Skeletal muscle tissue (tissue), 3 donors: ENCODE measurements at regions not wholly inside any gene's neighbourhood (a gene's known extent, or its start where the extent isn't known, plus 50 kb on each side); places are given as distances from the start of the nearest gene placed in this dataset.
"Not testable (repeated sequence)": the region's sequence is repeated elsewhere in the genome, so short reads cannot be mapped to it uniquely, and the experiment has no call there.

Experiments
- H3K27ac ChIP-seq: one replicate; pipeline ENCODE4 v1.7.0; 2013; ENCODE audit warnings: mild to moderate bottlenecking, low read depth, low read length, inconsistent platforms
- H3K27me3 ChIP-seq, 3 donors: one replicate each; pipeline ENCODE4 v1.7.0; 2013; ENCODE audit warnings: low read length in 3 of 3; ENCODE audit not compliant: control insufficient read depth in 3 of 3, insufficient read depth in 3 of 3
- H3K36me3 ChIP-seq, 3 donors: one replicate each; pipeline ENCODE4 v1.7.0; 2013; ENCODE audit warnings: low read length in 3 of 3; ENCODE audit not compliant: control insufficient read depth in 3 of 3, insufficient read depth in 3 of 3
- H3K4me1 ChIP-seq, 3 donors: one replicate each; pipeline ENCODE4 v1.7.0; 2013; ENCODE audit warnings: low read length in 3 of 3, mild to moderate bottlenecking in 3 of 3; ENCODE audit not compliant: control insufficient read depth in 3 of 3, insufficient read depth in 3 of 3
- H3K4me3 ChIP-seq, 3 donors: one replicate each; pipeline ENCODE4 v1.7.0; 2013; ENCODE audit warnings: low read length in 3 of 3
- H3K9ac ChIP-seq, 3 donors: one replicate each; pipeline ENCODE4 v1.7.0; 2013; ENCODE audit warnings: low read length in 3 of 3, mild to moderate bottlenecking in 3 of 3, moderate library complexity in 2 of 3, low read depth in 1 of 3
- H3K9me3 ChIP-seq, 3 donors: one replicate each; pipeline ENCODE4 v1.7.0; 2013; ENCODE audit warnings: low read length in 3 of 3; ENCODE audit not compliant: control insufficient read depth in 3 of 3
- donor health status: Osteomylitis.

DNA sequence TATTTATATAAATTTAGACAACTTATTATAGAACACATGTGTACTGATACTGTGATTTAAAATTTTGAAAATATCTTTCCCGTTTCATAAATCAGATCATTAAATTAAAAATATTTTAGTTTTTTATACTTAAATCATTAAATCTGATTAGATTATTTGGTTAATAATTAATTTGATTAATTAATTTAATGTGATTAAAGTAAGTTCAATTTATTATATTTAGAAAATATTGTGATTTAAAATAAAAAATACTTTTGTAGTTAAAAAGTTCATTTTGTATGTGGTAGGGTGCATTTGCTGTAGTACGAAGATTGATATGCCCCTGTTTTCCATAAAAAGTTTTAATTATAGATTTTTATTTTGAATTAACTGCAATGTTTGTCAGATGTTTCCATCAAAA lies 1323.4 kb downstream of the RAPGEF2 start:
- Histone ChIP-seq H3K4me1 (no peaks in the 10 kb centered on the region), H3K36me3 (no peaks in the 10 kb centered on the region), H3K27ac (no peak overlapping the region), H3K9me3 (no peaks in the 10 kb centered on the region), H3K27me3 (no peaks in the 10 kb centered on the region), H3K9ac (no peak overlapping the region), H3K4me3 (no peak overlapping the region)

DNA sequence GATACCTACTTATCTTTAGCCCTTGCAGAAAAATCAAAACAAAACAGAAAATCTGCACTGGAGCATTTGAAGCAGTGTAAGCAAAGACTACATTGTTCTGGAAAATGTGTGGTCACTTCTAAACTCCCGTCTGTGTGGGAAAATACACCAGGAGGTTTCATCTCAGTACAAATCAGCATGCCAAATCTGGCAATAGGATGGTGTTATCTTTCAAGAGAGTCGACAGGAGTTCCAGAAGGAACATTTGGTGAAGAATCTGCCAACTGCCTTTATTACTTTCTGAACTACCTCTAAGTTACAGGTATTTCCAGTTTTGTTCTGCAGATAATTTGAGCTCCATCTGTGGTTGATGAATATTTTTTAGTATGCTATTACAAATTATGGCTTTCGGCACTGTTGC lies 1348.0 kb downstream of the RAPGEF2 start:
- Histone ChIP-seq H3K4me3 (no peak overlapping the region), H3K27ac (no peak overlapping the region), H3K36me3 (no peaks in the 10 kb centered on the region), H3K4me1 (no peaks in the 10 kb centered on the region), H3K27me3 (no peaks in the 10 kb centered on the region), H3K9ac (no peak overlapping the region), H3K9me3 (no peaks in the 10 kb centered on the region)

DNA sequence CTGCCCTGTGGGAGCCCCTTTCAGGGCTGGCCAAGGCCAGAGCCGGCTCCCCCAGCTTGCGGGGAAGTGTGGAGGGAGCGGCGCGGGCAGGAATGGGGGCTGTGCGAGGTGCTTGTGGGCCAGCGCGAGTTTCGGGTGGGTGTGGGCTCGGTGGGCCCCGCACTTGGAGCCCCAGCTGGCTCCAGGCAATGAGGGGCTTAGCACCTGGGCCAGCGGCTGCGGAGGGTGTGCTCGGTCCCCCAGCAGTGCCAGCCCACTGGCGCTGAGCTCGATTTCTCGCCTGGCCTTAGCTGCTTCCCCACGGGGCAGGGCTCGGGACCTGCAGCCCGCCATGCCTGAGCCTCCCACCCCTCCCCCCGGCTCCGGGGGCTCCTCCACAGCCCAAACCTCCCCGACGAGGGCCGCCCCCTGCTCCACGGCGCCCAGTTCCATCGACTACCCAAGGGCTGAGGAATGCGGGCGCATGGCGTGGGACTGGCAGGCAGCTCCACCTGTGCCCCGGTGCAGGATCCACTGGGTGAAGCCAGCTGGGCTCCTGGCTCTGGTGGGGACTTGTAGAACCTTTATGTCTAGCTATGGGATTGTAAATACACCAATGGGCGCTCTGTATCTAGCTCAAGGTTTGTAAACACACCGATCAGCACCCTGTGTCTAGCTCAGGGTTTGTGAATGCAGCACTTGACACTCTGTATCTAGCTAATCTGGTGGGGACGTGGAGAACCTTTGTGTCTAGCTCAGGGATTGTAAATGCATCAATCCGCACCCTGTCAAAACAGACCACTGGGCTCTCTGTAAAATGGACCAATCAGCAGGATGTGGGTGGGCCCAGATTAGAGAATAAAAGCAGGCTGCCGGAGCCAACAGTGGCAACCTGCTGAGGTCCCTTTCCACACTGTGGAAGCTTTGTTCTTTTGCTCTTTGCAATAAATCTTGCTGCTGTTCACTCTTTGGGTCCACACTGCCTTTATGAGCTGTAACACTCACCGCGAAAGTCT lies 1379.1 kb downstream of the RAPGEF2 start:
- H3K27me3 ChIP-seq, H3K4me3 ChIP-seq, H3K36me3 ChIP-seq, H3K4me1 ChIP-seq, H3K9me3 ChIP-seq, H3K27ac ChIP-seq, H3K9ac ChIP-seq: not testable (repeated sequence)

DNA sequence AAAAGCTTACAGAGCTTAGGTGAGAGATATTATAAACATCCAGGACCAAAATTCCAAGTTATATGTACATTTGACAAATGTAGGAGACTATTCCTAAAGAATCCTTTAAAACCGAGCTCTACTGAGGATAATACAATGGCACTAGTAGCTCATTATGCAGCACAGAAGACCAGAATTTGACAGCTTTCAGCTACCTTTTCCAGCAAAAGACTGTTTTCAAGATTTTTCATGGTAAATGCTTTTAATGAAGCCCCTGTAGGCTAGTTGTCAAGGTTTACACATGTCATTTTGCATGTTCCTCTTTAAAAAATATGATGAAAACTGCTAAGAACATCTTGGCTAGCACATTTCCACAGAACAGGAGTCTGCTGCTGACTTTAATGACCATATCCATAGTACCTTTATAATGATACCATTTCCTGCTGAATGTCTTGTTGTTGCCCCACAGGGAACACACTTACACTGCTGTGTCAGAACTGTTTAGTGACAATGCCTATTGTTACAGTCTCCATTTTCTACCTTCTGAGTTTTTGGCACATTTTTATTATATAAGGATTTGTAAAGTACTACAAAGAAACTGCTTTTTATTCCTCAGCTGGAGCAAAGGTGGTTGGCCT lies 1382.3 kb downstream of the RAPGEF2 start:
- Histone ChIP-seq H3K4me3 (no peak overlapping the region), H3K36me3 (no peaks in the 10 kb centered on the region), H3K4me1 (no peaks in the 10 kb centered on the region), H3K27ac (no peak overlapping the region), H3K9me3 (no peaks in the 10 kb centered on the region), H3K9ac (no peak overlapping the region), H3K27me3 (no peaks in the 10 kb centered on the region)

DNA sequence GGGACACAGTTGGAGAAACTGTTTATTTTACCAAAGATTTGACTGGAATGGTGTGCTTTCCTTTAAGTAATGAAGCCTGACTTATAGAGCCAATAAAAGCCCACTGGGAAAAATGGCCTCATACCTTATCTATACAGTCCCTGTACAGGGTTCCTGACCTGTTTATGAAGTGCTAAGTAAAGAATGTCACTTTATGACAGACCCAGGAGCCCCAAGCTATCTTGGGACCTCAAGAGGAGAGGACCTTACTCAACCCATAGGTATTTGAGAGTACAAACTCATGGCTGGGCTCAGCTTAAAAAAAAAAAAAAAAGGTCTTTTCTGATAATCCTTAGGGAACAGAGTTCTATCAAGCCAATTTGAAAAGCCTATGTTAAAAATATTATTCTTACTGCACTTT lies 1389.3 kb downstream of the RAPGEF2 start:
- H3K4me1 ChIP-seq, result no peaks in the 10 kb centered on the region
- H3K36me3 ChIP-seq, result no peaks in the 10 kb centered on the region
- H3K27me3 ChIP-seq, result no peaks in the 10 kb centered on the region
- no peaks in the 10 kb centered on the region for H3K9me3 ChIP-seq
- no peak overlapping the region for H3K9ac ChIP-seq
- H3K27ac ChIP-seq, result no peak overlapping the region
- no peak overlapping the region for H3K4me3 ChIP-seq

DNA sequence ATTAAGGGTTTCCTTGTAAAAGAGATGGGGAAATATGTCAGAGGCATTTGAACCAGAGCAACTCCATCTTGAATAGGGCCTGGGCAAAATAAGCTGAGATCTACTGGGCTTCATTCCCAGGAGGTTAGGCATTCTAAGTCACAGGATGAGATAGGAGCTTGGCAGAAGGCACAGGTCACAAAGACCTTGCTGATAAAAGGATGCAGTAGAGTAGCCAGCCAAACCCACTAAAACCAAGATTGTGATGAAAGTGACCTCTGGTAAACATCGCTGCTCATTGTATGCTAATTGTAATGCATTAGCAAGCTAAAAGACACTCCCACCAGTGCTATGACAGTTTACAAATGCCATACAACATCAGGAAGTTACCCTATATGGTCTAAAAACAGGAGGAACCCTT lies 1390.3 kb downstream of the RAPGEF2 start:
- H3K27ac ChIP-seq, result no peak overlapping the region
- no peaks in the 10 kb centered on the region for H3K9me3 ChIP-seq
- no peak overlapping the region for H3K4me3 ChIP-seq
- no peaks in the 10 kb centered on the region for H3K36me3 ChIP-seq
- H3K4me1 ChIP-seq, result no peaks in the 10 kb centered on the region
- no peaks in the 10 kb centered on the region for H3K27me3 ChIP-seq
- H3K9ac ChIP-seq, result no peak overlapping the region

DNA sequence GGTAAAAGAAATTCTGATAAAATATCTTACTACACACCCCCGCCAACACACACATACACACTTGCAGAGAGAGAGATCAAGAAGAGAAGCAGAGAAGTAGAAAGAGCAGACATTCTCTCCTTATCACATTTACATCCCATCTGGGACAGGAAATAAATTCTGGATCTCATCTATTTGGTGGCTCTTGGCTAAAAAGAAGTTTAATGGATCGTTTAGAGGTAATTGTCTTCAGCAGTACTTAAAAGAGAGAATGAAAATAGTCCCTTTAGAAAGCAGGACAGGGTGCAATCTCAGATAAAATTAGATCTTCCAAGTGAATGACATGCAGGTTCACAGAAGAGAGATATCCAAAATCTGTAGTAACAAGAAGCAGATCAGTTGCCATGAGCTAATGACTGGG lies 1392.5 kb downstream of the RAPGEF2 start:
- Histone ChIP-seq H3K36me3 (no peaks in the 10 kb centered on the region), H3K27ac (no peak overlapping the region), H3K4me1 (no peaks in the 10 kb centered on the region), H3K9me3 (no peaks in the 10 kb centered on the region), H3K9ac (no peak overlapping the region), H3K4me3 (no peak overlapping the region), H3K27me3 (no peaks in the 10 kb centered on the region)

DNA sequence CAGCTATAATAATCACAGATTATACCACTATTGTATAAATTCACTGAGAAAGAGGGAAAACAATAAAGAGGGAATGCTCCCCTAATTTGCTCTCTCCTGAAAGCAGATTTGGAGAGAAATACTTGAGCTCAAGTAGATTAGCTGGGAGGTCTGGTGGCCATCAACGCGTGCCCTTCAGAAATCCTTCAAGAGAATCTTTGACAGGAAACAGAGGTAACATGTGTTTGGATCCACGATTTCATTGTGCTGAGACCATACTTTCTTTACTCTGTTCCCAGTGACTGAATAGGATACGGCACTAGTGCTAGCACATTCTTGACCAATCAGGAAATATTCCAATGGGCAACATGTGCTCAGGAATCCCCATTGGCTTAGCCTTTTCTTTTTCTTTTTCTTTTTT lies 1395.3 kb downstream of the RAPGEF2 start:
- no peaks in the 10 kb centered on the region for H3K4me1 ChIP-seq
- no peak overlapping the region for H3K4me3 ChIP-seq
- H3K27ac ChIP-seq, result no peak overlapping the region
- H3K9ac ChIP-seq, result no peak overlapping the region
- H3K9me3 ChIP-seq, result no peaks in the 10 kb centered on the region
- no peaks in the 10 kb centered on the region for H3K36me3 ChIP-seq
- H3K27me3 ChIP-seq, result no peaks in the 10 kb centered on the region

DNA sequence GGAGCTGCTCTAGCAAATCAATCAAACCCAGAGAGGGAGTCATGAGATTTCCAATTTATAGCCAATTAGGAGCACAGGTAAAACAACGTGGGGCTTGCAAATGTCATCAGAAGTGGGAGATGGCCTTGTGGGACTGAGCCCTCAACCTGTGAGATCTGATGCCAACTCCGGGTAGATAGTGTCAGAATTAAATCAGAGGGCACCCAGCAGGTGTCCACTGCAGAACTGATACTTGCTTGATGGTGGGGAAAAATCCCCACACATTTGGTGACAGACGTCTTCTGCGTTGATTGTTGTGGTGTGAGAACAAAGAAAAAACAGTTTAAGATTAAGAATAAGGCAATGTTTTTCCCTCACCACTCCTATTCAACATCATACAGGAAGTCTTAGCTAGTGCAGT lies 1402.8 kb downstream of the RAPGEF2 start:
- no peak overlapping the region for H3K9ac ChIP-seq
- H3K9me3 ChIP-seq, result no peaks in the 10 kb centered on the region
- no peaks in the 10 kb centered on the region for H3K4me1 ChIP-seq
- no peak overlapping the region for H3K4me3 ChIP-seq
- no peaks in the 10 kb centered on the region for H3K36me3 ChIP-seq
- H3K27ac ChIP-seq, result no peak overlapping the region
- no peaks in the 10 kb centered on the region for H3K27me3 ChIP-seq

DNA sequence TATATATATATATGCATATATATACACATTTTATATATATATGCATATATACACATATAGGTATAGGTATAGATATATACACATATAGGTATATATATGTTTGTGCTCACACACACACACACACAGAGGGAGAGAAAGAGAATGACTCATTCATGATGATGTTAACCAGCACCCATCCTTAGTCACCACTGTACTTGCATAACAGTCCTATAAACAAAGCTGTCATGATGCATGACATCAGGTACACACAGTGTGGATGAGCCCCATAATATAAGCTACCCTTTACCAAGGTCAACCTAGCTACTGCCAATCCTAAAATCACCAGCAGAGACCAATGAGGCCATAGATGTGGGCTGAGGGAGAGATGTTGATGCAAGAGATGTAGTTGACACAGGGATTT lies 1408.0 kb downstream of the RAPGEF2 start:
- Histone ChIP-seq H3K27me3 (no peaks in the 10 kb centered on the region), H3K4me1 (no peaks in the 10 kb centered on the region), H3K36me3 (no peaks in the 10 kb centered on the region), H3K4me3 (no peak overlapping the region), H3K9ac (no peak overlapping the region), H3K27ac (no peak overlapping the region), H3K9me3 (no peaks in the 10 kb centered on the region)
